Pulmonary artery endothelial cell (primary cell): ENCODE measurements at regions not wholly inside any gene's neighbourhood (a gene's known extent, or its start where the extent isn't known, plus 50 kb on each side); places are given as distances from the start of the nearest gene placed in this dataset.
"Not testable (repeated sequence)": the region's sequence is repeated elsewhere in the genome, so short reads cannot be mapped to it uniquely, and the experiment has no call there.

Experiments
- DNase-seq: peaks from one replicate; pipeline ENCODE4 v3.0.0-alpha.2; 2011; ENCODE audit warnings: low read depth, low spot score

DNA sequence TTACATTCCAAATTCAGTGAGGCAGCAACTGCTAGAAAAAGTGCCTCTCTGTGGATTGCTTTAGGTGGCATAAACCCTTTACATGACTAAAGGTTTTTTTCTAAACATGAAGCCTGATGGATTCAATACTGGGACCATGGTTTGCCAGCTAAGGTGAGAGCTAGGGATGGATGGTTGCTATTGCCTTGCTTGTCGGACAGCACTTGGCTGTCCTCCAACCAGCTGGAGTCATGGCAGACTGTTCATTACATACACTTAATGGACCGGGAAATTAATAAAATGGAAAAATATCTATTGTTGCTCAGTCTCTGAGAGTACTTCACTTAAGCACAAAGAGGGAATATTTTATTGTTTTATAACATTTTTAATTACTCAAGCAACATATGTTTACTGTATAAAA lies 116.9 kb upstream of the TRPC7 start:
- DNase-seq, result no peak

DNA sequence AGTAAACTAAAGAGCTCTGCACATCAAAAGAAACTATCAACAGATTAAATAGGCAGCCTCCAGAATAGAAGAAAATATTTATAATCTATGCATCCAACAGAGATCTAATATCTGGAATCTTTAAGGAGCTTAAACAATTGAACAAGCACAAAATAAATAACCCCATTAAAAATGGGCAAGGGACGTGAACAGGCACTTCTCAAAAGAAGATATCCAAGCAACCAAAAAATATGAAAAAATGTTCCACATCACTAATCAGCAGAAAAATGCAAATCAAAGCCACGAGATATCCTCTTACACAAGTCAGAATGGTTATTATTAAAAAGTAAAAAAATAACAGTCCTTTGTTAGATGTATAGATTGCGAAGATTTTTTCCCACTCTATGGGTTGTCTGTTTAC lies 109.1 kb upstream of the TRPC7 start:
- DNase-seq, result no peak

DNA sequence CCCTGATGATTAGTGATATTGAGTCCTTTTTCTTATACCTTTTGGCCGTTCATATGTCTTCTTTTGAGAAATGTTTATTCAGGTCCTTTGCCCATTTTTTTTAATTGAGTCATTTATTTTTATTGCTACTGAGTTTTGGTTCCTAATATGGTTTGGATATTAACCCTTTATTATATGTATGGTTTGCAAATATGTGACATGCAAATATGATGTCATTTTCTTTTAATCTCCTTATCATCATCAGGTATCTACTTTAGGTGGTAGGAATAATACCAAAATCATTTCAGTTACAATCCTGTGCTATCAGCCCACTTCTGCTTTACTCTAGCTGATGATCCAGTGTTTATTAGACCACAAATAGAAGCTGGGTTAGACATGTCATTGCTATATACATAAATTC lies 102.3 kb upstream of the TRPC7 start:
- no peak for DNase-seq

DNA sequence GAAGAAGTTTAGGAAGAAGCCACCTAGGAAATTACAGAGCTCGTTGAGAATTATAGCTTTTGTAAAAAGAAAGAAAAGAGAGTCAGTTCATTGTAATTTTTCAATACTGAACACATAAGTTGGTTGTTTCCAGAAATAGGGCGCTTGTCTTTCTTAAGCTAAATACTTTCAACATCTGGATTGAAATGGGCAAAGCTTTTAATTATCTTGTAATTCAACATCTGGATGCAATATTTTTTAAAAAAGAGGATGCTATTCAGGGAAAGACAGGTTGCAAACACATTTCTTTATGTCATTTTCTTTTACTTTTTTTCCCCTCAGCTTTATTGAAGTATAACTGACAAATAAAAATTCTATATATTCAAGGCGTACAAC lies 100.7 kb upstream of the TRPC7 start:
- no peak for DNase-seq

DNA sequence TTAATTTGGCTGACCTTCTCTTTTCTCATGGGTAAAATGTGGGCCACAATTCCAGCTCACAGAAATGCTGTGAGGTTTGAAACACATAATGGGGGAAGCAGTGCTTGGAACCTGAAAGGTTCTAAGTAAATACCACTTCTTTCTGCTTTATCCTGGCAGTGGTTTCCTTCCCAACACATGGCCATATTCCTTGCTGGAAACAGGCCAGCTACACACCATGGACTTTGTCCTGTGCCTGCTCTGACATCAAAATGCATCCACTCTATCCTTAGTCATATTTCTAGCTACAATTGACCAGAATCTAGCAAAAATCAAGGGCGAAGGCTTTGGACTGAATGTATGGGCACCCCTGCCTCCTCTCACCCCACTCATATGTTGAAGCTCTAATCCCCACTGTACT lies 93.1 kb upstream of the TRPC7 start:
- no peak for DNase-seq

DNA sequence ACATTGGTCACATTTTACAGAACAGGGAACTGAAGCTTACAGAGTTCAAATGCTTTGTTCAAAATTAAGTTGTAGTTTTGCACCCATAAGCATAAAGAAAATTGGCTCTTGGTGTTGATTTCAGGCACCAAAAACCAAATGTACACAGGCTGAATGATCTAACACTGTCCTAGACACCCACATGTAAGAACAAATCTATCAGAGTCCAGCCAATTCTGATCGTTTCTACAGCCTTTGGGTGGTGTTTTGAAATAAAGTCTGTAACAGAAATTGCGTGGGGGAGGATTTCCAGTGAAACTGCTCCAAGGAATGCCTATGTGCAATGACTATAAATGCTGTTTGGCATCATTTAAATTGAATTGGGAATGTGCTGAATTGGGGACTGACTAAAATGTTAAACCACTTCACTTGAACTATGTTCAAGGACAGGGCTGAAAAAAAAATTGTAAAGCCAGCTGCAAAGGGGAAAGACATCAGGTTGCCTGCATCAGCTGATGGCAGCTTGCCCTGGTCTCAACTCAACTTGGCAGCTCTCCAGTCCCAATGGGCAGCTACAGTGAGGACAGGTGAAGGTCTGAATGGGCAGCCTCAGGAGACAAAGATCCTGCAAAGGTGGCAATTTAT lies 92.2 kb upstream of the TRPC7 start:
- no peak for DNase-seq

DNA sequence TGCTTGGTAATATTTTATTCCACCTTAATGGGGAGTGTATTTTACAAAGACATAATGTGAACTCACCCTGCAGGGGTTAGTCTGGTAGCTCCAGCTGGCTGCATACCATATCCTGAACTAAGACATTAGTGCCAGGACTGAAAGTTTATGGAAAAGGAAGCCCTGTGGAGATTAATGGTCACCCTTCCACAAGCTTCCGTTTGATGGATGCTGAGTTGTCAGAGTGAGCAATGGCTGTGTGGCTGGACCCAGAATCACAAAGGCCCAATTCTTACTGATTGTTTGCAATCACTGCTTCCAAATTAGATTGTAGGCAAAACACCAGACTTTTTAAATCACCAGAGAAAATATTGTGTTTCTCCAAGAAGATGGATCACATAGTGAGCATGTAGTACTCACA lies 90.1 kb upstream of the TRPC7 start:
- no peak for DNase-seq

DNA sequence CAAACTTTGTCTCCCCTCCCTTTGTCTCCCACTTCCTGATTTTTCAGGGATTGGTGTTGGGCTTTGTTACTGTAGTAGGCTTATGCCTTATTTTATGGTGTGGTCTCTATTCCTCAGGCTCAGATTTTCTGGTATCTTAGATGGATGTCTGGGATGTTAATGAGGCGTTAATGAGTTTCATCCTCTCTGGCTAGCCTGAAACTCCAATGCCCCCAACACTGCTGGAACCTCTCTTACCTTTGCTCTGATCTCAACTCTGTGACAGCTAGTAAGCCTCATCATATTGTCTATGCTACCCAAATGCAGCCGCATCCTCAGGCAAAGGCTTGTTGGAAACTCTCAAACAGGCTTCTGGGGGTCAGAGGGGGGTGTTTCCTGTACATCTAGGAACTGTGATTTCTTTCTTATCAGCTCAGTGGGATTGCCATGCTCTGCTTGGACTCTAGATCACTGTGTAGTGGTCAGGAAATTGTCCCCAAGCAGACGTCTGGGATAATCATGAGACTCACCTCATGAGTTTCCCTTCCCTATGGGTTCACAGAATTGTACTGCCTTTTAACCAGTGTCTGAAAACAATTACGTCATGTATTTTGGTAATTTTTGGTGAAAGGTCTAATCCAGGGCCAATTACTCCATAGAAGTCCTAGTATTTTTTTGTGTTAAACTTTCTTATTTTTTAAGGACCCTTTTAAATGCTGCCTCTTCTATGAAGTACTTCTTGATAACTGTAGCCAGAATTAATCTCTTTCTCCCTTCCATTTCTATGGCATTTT lies 88.8 kb upstream of the TRPC7 start:
- DNase-seq, result no peak

DNA sequence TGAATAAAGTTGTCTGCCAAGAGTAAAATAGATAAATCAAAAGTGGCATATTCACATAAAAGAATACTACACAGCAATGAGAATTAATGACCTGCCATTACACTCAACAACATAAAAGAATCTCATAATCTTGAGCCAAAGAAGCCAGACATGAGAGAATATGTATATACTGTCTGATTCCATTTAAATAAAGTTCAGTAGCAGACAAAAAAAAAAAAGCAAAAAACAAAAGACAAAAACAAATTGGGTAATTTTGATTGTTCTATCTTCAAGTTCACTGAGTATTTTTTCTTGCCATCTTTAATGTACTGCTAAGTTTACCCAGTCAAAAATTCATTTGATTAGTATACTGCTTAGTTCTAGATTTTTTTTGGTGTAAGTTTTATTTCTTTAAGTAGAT lies 87.9 kb upstream of the TRPC7 start:
- no peak for DNase-seq

DNA sequence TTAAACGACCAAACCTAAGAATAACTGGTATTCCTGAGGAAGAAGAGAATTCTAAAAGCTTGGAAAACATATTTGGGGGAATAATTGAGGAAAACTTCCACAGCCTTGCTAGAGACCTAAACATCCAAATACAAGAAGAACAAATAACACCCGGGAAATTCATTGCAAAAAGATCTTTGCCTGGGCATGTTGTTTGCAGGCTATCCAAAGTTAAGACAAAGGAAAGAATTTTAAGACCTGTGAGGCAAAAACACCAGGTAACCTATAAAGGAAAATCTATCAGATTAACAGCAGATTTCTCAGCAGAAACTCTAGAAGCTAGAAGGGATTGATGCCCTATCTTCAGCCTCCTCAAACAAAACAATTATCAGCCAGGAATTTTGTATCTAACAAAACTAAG lies 82.2 kb upstream of the TRPC7 start:
- DNase-seq, result not testable (repeated sequence)

DNA sequence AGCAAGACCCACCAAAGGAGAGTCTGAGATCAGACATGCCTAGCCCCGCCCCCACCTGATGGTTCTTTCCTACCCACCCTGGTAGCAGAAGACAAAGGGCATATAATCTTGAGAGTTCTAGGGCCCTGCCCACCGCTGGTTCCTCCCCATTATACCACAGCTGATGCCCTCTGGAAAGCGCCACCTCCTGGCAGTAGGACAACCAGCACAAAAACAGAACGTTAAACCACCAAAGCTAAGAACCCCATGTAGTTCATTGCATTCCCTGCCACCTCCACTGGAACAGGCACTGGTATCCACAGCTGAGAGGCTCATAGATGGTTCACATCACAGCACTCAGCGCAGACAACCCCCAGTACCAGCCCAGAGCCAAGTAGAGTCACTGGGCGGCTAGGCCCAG lies 81.2 kb upstream of the TRPC7 start:
- no peak for DNase-seq

DNA sequence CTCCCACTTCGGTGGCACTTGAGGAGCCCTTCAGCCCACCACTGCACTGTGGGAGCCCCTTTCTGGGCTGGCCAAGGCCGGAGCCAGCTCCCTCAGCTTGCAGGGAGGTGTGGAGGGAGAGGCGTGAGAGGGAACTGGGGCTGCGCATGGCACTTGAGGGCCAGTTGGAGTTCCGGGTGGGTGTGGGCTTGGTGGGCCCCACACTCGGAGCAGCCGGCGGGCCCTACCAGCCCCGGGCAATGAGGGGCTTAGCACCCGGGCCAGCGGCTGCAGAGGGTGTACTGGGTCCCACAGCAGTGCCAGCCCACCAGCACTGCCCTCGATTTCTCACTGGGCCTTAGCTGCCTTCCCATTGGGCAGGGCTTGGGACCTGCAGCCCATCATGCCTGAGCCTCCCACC lies 78.8 kb upstream of the TRPC7 start:
- DNase-seq, result not testable (repeated sequence)

DNA sequence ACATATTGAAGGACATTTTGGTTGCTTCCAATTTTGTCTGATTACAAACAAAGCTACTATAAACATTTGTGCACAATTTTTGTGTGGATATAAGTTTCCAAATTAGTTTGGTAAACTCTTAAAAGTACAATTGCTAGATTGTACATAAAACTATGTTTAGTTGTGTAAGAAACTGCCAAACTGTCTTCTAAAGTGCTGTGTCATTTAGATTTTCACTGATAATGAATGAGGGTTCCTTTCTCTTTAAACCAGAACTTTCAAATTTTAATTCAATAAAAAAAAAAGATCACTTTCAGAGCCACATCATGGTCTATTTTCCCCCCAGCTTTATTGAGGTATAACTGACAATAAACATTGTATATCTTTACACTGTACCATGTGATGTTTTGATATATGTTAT lies 74.0 kb upstream of the TRPC7 start:
- no peak for DNase-seq

DNA sequence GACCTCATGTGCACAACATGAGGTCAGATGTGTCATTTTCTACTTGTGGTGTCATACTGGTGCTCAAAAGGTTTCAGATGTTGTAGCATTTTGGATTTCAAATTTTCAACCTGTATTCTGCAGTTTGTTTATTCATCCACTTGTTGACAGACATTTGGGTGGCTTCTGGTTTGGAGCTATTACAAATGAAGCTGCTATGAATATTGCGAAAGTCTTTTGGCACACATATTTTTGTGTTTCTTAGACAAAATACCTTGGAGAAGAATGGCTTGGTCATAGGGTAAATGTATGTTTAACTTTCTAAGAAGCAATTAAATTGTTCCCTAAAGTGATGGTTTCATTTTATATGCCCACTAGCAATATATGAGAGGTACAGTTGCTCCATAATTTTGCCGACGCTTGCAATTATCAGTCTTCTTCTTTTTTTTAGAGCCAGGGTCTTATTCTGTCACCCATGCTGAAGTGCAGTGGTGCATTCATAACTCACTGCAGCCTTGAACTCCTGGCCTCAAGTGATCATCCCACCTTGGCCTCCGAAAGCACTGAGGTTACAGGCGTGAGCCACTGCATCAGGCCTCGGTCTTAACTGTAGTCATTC lies 70.7 kb upstream of the TRPC7 start:
- no peak for DNase-seq

DNA sequence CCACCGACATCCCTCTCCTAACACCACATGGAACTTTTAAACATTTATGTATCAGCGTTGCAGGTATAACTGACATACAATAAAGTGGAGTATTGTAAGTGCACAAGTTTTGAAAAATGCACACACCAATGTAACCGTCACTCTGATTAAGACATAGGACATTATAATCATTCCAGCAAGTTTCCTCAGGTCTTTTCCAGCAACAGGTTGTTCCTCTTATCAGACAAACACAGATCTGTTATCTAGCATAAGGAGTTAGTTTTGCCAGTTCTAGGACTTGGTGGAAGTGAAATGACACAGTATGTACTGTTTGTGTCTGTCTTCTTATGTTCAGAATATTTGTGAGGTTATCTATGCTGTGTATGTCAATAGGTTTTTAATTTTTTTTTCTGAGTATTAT lies 69.5 kb upstream of the TRPC7 start:
- DNase-seq, result no peak

DNA sequence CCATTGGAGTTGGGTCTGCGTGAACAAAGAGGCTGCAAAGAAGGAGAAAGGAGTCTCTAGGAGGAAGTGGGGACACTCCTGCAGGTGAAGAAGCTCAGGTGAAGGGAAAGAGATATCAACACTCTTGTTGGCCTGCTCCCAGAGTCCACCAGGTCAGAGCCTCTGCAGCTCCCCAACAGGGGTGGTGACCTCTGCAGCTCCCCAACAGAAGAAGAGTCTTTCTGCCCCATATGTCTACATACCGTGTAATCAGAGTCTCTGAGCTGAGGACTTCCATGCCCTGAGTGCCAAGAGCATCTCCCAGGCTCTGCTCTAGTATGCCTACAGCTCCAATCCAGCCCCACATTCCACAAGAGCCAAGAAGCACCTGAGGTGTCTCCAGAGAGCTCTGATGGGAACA lies 67.4 kb upstream of the TRPC7 start:
- DNase-seq, result no peak

DNA sequence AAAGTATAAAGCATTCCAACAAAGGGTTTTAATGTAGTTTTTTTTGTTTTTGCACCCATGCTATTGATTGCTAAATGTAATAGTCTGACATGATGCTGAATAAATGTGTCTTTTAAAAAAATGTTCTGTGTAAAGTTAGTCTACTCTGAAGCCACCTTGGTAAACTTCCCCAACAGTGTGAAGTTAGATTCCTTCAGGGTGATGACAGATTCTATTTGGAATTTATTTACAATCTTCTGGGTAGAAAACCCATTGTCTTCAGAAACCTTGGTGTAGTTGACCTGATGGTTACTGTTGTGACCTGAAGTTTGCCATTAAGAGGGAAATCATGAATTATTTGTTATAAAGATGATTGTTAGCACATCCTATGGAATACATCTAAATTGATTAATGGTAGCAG lies 64.7 kb upstream of the TRPC7 start:
- no peak for DNase-seq

DNA sequence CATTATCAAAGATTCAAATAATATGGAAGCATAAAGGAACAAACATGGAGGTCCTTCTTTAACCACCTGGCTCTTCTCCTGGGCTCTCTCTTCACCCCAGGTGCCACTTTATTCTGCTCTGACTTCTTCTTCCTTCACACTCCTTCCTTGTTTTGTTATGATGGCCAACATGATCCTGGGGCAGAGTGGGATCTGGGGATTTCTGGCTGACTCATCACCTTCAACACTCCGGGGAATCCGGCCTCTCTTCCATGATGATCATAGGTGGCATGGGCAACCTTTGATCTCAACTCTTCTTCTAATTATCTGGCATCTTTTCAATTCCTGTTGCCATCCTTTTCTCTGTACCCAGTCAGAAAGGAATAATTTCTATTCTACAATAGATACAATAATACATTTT lies 62.1 kb upstream of the TRPC7 start:
- DNase-seq, result no peak

DNA sequence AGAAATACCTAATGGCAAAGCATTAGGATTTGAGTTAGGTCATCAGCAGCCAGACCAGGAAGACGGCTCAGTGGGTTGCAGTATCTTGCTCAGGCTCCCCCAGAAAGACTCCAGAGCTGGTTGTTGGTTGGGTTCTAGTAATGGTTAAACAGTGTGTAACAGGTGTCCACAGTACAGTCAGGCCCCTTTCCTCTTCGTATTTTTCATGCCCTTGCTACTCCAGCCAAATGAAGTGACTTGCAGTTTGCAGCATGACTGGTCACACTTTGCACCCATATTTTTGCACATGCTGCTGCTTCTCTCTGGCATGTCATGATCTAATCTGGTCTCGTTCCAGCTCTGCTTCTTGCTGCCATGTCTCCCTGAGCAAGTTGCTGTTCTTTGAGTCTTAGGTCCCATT lies 60.6 kb upstream of the TRPC7 start:
- DNase-seq, result no peak

DNA sequence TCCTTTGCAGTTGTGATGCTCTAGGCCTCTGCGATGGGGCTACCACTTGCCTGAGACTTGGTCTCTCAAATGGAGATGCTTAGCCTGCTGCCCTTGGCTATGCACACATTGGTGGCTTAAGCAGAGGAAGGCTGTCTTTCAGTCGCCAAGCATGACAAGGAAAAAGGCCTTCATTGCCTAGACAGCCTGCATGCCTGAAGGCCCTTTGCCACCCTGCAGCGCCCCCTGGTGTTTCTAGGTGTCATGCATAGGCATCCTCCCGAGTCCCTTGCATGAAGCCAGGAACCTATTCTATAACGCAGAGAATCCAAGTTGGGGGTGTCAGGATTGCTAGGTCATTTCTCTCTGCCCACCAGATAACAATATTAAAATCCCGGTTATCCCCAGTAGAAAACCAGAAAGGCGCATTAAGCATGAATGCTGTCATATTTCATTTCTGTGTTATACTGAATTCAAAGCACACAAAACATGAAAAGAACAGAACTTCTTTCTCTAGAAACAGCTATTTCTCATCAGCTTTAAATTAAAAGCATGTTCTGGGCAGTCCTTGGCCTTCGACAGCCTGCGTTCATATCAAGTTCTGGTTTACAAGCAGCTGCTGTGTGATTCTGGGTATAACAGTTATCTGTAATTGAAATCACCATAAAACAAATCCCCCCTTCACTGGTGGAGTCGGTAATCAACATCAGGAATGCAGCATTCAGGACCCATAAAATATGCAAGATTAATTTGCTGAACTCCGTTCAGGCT lies 59.7 kb upstream of the TRPC7 start:
- DNase-seq, result peak; percentile 5

DNA sequence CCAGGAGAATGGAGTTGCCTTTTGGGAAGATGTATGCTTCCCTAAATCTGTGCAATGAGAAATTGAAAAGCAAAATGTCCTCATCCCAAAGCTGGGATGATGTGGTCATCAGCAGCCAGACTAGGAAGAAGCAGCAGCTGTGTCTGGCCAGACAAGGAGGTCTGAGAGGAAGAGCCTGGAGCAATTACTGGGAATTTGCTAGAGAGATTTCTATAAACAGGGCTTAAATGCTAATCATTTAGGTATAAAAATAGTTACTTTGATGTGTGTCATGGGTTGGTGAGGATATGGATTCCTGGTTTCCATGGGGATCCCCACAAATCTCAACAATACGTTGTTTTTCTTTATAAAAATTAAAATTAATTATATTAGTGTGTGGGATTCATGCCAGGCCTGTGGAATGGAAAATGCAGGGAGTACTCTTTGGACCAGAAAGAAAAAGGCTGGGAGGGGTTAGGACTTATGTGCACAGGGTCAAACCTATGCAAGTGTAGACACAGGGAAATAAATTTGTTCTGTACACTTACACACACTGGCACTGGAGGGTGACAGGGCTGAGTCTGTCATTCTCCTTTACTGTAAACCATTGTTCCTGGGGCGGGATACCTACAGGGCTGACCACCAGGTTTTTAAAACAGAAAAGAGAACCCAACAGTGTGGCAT lies 58.7 kb upstream of the TRPC7 start:
- DNase-seq, result no peak
